Spleen (tissue), 7 donors: ENCODE measurements at regions not wholly inside any gene's neighbourhood (a gene's known extent, or its start where the extent isn't known, plus 50 kb on each side); places are given as distances from the start of the nearest gene placed in this dataset.

Experiments
- POLR2A ChIP-seq, 3 donors: fragments of 450-650 bp; IDR thresholded peaks; one replicate each; pipeline ENCODE4 v1.5.1; 2017; ENCODE audit warnings: antibody characterized with exemption in 3 of 3, mild to moderate bottlenecking in 1 of 3
- POLR2AphosphoS5 ChIP-seq, 3 donors: sonication (generic); formaldehyde crosslinking; IDR thresholded peaks; one replicate each; pipeline ENCODE4 v1.5.1; 2017; ENCODE audit warnings: antibody characterized with exemption in 3 of 3
- TF ChIP-seq, protein P1 (sequence below), 11 experiments: fragments of 200-600 bp in 7 of 11; fragments of 450-650 bp in 4 of 11; sonication (generic) in 4 of 11; IDR thresholded peaks in 8 of 11; conservative IDR thresholded peaks in 3 of 11; 1 replicate in 7 of 11; 2 replicates in 4 of 11; pipeline versions ENCODE4 v1.4.0 to v1.8.0; 2016 to 2021; ENCODE audit warnings: antibody characterized with exemption in 11 of 11, inconsistent platforms in 4 of 11, mild to moderate bottlenecking in 1 of 11
- donor health status: DM: no; HTN: no; CAD: no; lungs with moderate emphysema.
- donor health status: DM: no; HTN: no; CAD: no.
- donor health status: DM: no; HTN: no; CAD: no.

DNA sequence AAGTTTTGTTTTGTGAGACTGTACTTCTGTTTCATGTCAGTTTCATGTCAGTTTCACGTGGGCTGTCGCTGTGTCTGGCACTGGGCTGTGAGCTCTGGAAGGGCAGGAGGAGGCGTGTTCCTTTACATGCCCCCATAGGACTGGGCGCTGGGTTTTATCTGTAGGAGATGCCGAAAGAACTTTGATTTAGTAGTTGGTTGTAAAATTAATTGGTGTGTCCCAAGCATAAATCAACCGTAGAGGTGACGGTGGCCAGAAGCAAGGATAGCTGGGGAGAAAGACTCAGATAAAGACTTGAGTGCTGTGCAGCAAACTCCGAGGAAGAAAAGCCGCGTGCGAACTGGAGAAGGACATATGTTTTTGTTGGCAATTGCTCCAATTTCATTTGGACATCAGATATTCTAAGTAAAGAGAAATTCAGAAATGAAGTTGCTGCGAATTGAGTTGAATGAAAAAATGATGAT is 182.5 kb downstream of the VRK1 start:
- TF ChIP-seq, protein P1, sequence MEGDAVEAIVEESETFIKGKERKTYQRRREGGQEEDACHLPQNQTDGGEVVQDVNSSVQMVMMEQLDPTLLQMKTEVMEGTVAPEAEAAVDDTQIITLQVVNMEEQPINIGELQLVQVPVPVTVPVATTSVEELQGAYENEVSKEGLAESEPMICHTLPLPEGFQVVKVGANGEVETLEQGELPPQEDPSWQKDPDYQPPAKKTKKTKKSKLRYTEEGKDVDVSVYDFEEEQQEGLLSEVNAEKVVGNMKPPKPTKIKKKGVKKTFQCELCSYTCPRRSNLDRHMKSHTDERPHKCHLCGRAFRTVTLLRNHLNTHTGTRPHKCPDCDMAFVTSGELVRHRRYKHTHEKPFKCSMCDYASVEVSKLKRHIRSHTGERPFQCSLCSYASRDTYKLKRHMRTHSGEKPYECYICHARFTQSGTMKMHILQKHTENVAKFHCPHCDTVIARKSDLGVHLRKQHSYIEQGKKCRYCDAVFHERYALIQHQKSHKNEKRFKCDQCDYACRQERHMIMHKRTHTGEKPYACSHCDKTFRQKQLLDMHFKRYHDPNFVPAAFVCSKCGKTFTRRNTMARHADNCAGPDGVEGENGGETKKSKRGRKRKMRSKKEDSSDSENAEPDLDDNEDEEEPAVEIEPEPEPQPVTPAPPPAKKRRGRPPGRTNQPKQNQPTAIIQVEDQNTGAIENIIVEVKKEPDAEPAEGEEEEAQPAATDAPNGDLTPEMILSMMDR (IDR thresholded peaks at IDR 0.05 in 8 of 11, conservative IDR thresholded peaks at IDR 0.05 in 3 of 11) = no peak
- TF ChIP-seq POLR2A (IDR thresholded peaks at IDR 0.05) = no peak
- no peak for TF ChIP-seq POLR2AphosphoS5 (IDR thresholded peaks at IDR 0.05)
